ENCODE measurements at regions not wholly inside any gene's neighbourhood (a gene's known extent, or its start where the extent isn't known, plus 50 kb on each side); places are given as distances from the start of the nearest gene placed in this dataset.

DNA sequence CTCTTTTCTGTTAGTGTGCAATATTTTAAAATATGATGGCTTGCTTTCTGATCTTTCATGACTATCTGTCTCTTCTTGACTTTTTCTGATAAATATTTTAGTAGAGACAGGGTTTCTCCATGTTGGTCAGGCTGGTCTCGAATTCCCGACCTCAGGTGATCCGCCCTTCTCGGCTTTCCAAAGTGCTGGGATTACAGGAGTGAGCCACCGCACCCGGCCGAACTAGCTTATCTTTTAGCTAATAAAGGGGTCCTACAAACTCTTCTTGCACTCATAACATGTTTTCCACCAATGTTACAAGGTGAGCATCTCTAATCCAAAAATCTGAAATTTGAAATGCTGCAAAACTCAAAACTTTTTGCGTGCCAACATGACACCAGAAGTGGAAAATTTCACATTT is 535.2 kb upstream of the PCDH20 start:
- Histone ChIP-seq H2AFZ (ENCODE audit: low read length) (no peak overlapping the region), H2AK5ac (ENCODE audit: insufficient read length, low read length) (no peak overlapping the region), H3K23ac (ENCODE audit: insufficient read length, low read depth, low read length) (no peak overlapping the region), H4K8ac (replicated peaks; ENCODE audit: insufficient read length, low read depth, low read length) (no peak overlapping the region), H3K9me3 (ENCODE audit: control insufficient read depth, low read depth, low read length) (no peaks in the 10 kb centered on the region), H3K79me1 (ENCODE audit: insufficient read depth, low read depth, low read length, poor library complexity, severe bottlenecking) (no peaks in the 10 kb centered on the region), H3K27ac (ENCODE audit: insufficient read length, low read depth, low read length) (no peak overlapping the region), H3K9ac (ENCODE audit: extremely low read depth, insufficient read length, low read length) (no peak overlapping the region), H3K14ac (ENCODE audit: insufficient read depth, low read length) (no peak overlapping the region), H2BK15ac (ENCODE audit: low read depth, low read length) (no peak overlapping the region), H2BK20ac (ENCODE audit: low read depth, low read length, poor library complexity, severe bottlenecking) (no peak overlapping the region), H3K4me1 (ENCODE audit: insufficient read depth, low read length) (no peaks in the 10 kb centered on the region), H2BK5ac (ENCODE audit: insufficient read length, low read length) (no peak overlapping the region), H3K4ac (ENCODE audit: low read depth, low read length) (no peak overlapping the region), H3K79me2 (ENCODE audit: insufficient read depth, low read length) (no peaks in the 10 kb centered on the region), H4K91ac (ENCODE audit: insufficient read length, low read depth, low read length) (no peak overlapping the region), H4K5ac (ENCODE audit: insufficient read length, low read depth, low read length) (no peak overlapping the region), H3K18ac (ENCODE audit: insufficient read length, low read depth, low read length) (no peak overlapping the region), H2BK12ac (ENCODE audit: insufficient read length, low read depth, low read length) (no peak overlapping the region), H2BK120ac (ENCODE audit: low read depth, low read length, poor library complexity, severe bottlenecking) (no peak overlapping the region), H3K27me3 (ENCODE audit: insufficient read depth, low read length) (no peaks in the 10 kb centered on the region), H3K4me2 (ENCODE audit: insufficient read depth, insufficient read length, low read length) (no peak overlapping the region), H3K23me2 (ENCODE audit: insufficient read length, low read depth, low read length, poor library complexity, severe bottlenecking) (no peaks in the 10 kb centered on the region), H4K20me1 (ENCODE audit: control insufficient read depth, insufficient read depth, insufficient read length) (no peaks in the 10 kb centered on the region), H3T11ph (ENCODE audit: low read length) (no peak overlapping the region), H3K56ac (ENCODE audit: insufficient read length, low read depth, low read length) (no peak overlapping the region)
- TF ChIP-seq, protein P1, sequence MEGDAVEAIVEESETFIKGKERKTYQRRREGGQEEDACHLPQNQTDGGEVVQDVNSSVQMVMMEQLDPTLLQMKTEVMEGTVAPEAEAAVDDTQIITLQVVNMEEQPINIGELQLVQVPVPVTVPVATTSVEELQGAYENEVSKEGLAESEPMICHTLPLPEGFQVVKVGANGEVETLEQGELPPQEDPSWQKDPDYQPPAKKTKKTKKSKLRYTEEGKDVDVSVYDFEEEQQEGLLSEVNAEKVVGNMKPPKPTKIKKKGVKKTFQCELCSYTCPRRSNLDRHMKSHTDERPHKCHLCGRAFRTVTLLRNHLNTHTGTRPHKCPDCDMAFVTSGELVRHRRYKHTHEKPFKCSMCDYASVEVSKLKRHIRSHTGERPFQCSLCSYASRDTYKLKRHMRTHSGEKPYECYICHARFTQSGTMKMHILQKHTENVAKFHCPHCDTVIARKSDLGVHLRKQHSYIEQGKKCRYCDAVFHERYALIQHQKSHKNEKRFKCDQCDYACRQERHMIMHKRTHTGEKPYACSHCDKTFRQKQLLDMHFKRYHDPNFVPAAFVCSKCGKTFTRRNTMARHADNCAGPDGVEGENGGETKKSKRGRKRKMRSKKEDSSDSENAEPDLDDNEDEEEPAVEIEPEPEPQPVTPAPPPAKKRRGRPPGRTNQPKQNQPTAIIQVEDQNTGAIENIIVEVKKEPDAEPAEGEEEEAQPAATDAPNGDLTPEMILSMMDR (conservative IDR thresholded peaks at IDR 0.05): no peak
- no peaks in the 10 kb centered on the region for H3K9me3 Mint-ChIP-seq
- DNase-seq: no peak
- no peaks in the 10 kb centered on the region for H3K27me3 Mint-ChIP-seq (ENCODE audit: low read depth)
- H3K4me1 Mint-ChIP-seq: no peaks in the 10 kb centered on the region
- H3K4me3 Mint-ChIP-seq: no peak overlapping the region
- no CpG with 5 or more reads among the region's 8 CpGs for WGBS (ENCODE audit: extremely low coverage, insufficient read length, low lambda C conversion rate)
- no peak overlapping the region for H3K27ac Mint-ChIP-seq
- H3K36me3 Mint-ChIP-seq (ENCODE audit: insufficient read depth in 1 of 3, low read depth in 3 of 3): no peaks in the 10 kb centered on the region
